ENCODE measurements at regions not wholly inside any gene's neighbourhood (a gene's known extent, or its start where the extent isn't known, plus 50 kb on each side); places are given as distances from the start of the nearest gene placed in this dataset.
"Not testable (repeated sequence)": the region's sequence is repeated elsewhere in the genome, so short reads cannot be mapped to it uniquely, and the experiment has no call there.

DNA sequence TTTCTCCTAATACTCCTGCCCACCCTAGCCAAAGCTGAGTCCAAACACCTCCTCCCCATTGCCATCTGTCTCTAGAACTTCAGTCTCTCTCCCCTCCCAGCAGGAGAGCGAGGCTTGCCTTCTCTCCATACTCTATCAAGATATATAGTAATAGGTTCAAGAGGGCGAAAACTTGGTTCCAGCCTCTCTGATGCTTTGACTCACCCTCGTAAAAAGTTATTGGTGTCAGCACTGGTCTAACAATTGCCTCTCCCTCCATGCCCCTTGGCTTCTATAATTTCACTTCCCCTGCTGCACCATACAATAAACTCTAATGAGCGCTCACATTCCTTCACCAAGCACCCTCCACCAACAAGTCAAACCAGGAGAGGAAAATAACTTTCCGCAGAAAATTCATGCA is 797.3 kb downstream of the BCL11A start:
- CTCF ChIA-PET = no interaction called here
- Mint-ChIP-seq H3K27me3 (ENCODE audit: unreplicated experiment) (no peaks in the 10 kb centered on the region), H3K9me3 (ENCODE audit: low read depth, unreplicated experiment) (no peaks in the 10 kb centered on the region), H3K27ac (ENCODE audit: unreplicated experiment) (no peak overlapping the region), H3K4me3 (ENCODE audit: low read depth, unreplicated experiment) (no peak overlapping the region), H3K4me1 (ENCODE audit: low read depth, unreplicated experiment) (no peaks in the 10 kb centered on the region), H3K36me3 (ENCODE audit: insufficient read depth, unreplicated experiment) (no peaks in the 10 kb centered on the region)
- TF ChIP-seq CTCF (IDR thresholded peaks at IDR 0.05; ENCODE audit: unreplicated experiment) = no peak
- intact Hi-C loops (cut with micrococcal nuclease; ENCODE audit: unreplicated experiment) = no loop called here
- no peak for DNase-seq
- no TSS peak for BruUV-seq (replicated peaks)

DNA sequence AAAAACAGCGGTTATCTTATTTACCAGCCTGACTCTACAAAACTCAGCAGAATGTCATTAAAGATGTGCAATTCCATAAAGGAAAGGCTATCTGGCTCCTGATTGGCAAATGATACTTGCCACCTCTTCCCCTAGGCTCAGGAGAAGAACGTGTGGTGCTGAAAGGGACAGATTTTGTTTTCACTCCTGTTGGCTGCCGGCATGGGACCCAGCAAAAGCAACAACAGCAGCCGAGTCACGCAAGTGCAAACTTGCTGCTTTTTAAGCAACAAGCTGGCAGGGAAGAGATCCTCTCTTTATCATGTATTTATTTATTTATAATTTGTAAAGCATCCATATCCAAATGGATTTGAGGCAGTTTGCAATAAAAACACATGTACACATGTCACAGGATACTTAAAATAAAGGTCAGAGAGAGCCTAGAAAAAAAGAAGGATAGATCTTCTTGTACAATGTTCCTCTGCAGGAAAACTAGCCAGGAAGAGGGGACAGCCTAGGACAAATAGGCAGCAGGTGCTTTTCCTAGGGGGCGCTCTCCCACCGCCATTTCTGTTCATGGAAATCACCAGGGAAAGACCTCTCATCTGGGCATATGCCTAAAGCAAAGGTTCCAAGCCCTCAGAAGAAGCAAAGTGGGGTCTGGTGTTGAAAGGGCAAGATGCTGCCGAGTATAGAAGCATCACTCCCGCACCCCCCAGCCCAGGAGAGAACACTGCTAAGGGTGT is 799.3 kb downstream of the BCL11A start:
- TF ChIP-seq CTCF (IDR thresholded peaks at IDR 0.05; ENCODE audit: unreplicated experiment) = no peak
- peaks cover 7% of the 10 kb centered on the region for H3K4me1 Mint-ChIP-seq (ENCODE audit: low read depth, unreplicated experiment)
- no peak for DNase-seq
- intact Hi-C loops (cut with micrococcal nuclease; ENCODE audit: unreplicated experiment) = no loop called here
- CTCF ChIA-PET = no interaction called here
- H3K27me3 Mint-ChIP-seq (ENCODE audit: unreplicated experiment) = no peaks in the 10 kb centered on the region
- no peaks in the 10 kb centered on the region for H3K9me3 Mint-ChIP-seq (ENCODE audit: low read depth, unreplicated experiment)
- BruUV-seq (replicated peaks) = no TSS peak
- H3K36me3 Mint-ChIP-seq (ENCODE audit: insufficient read depth, unreplicated experiment) = no peaks in the 10 kb centered on the region
- H3K27ac Mint-ChIP-seq (ENCODE audit: unreplicated experiment) = no peak overlapping the region
- no peak overlapping the region for H3K4me3 Mint-ChIP-seq (ENCODE audit: low read depth, unreplicated experiment)

- Mint-ChIP-seq H3K9me3 (ENCODE audit: low read depth, unreplicated experiment) (no peaks in the 10 kb centered on the region), H3K27me3 (ENCODE audit: unreplicated experiment) (no peaks in the 10 kb centered on the region), H3K27ac (ENCODE audit: unreplicated experiment) (no peak overlapping the region), H3K4me3 (ENCODE audit: low read depth, unreplicated experiment) (no peak overlapping the region), H3K36me3 (ENCODE audit: insufficient read depth, unreplicated experiment) (no peaks in the 10 kb centered on the region), H3K4me1 (ENCODE audit: low read depth, unreplicated experiment) (peaks cover 9% of the 10 kb centered on the region)
- BruUV-seq (replicated peaks) = no TSS peak
- intact Hi-C loops (cut with micrococcal nuclease; ENCODE audit: unreplicated experiment) = no loop called here
- TF ChIP-seq CTCF (IDR thresholded peaks at IDR 0.05; ENCODE audit: unreplicated experiment) = no peak
- CTCF ChIA-PET = no interaction called here
- no peak for DNase-seq
Observed at GRCh38 chr2:59752512-59752911, 800.9 kb downstream of the BCL11A start.

DNA sequence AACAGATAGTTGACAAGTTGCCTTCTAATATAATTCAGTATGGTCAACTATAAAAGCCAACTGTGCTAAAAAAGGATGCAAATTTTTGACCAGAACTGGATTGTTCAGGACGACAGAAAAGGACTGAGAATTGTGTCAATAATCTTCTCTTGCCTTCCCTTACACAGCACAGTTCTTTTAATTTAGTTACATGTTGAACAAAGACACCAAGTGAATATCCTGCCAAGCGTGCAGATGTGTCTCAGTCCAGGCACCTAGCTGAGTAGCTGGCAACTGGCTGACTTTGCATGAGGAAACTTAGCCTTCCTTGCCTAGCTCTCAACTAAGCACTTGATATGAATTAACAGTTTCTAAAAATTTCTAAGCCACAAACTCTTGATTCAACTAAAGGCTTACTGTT is 801.4 kb downstream of the BCL11A start:
- H3K4me3 Mint-ChIP-seq (ENCODE audit: low read depth, unreplicated experiment) = no peak overlapping the region
- peaks cover 9% of the 10 kb centered on the region for H3K4me1 Mint-ChIP-seq (ENCODE audit: low read depth, unreplicated experiment)
- no peaks in the 10 kb centered on the region for H3K9me3 Mint-ChIP-seq (ENCODE audit: low read depth, unreplicated experiment)
- CTCF ChIA-PET = no interaction called here
- intact Hi-C loops (cut with micrococcal nuclease; ENCODE audit: unreplicated experiment) = no loop called here
- H3K36me3 Mint-ChIP-seq (ENCODE audit: insufficient read depth, unreplicated experiment) = no peaks in the 10 kb centered on the region
- no peak for DNase-seq
- no peak overlapping the region for H3K27ac Mint-ChIP-seq (ENCODE audit: unreplicated experiment)
- no peak for TF ChIP-seq CTCF (IDR thresholded peaks at IDR 0.05; ENCODE audit: unreplicated experiment)
- H3K27me3 Mint-ChIP-seq (ENCODE audit: unreplicated experiment) = no peaks in the 10 kb centered on the region
- no TSS peak for BruUV-seq (replicated peaks)

DNA sequence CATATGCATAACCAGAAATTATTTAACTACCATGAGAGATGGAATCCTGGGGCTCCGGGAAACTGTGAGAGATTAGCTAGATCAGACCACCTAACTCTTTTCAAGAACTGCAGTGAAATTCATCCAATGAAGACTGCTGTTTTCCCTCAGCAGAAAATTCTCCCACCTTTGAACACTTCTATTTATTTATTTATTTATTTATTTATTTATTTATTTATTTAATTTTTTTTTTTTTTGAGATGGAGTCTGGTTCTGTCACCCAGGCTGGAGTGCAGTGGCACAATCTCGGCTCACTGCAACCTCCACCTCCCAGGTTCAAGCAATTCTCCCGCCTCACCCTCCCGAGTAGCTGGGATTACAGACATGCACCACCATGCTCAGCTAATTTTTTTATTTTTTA is 802.2 kb downstream of the BCL11A start:
- H3K27ac Mint-ChIP-seq (ENCODE audit: unreplicated experiment); H3K4me1 Mint-ChIP-seq (ENCODE audit: low read depth, unreplicated experiment); H3K9me3 Mint-ChIP-seq (ENCODE audit: low read depth, unreplicated experiment); BruUV-seq (replicated peaks); H3K36me3 Mint-ChIP-seq (ENCODE audit: insufficient read depth, unreplicated experiment); H3K27me3 Mint-ChIP-seq (ENCODE audit: unreplicated experiment); intact Hi-C loops (cut with micrococcal nuclease; ENCODE audit: unreplicated experiment); DNase-seq; CTCF ChIA-PET; H3K4me3 Mint-ChIP-seq (ENCODE audit: low read depth, unreplicated experiment): not testable (repeated sequence)

Data from Calu3 (cell line).